Lower leg skin (tissue), 4 donors: ENCODE measurements at regions not wholly inside any gene's neighbourhood (a gene's known extent, or its start where the extent isn't known, plus 50 kb on each side); places are given as distances from the start of the nearest gene placed in this dataset.

Source experiments
- DNase-seq, 2 donors: peaks; one replicate each; pipeline ENCODE4 v3.0.0-alpha.2; 2019; ENCODE audit warnings: low spot score in 2 of 2
- H3K4me3 ChIP-seq: fragments of 200-600 bp; sonication (generic); 2 replicates; pipeline ENCODE4 v1.5.1; 2017; ENCODE audit warnings: mild to moderate bottlenecking, low read depth; ENCODE audit not compliant: poor library complexity, severe bottlenecking
- POLR2A ChIP-seq, 2 donors: fragments of 450-650 bp; IDR thresholded peaks; one replicate each; pipeline ENCODE4 v1.6.1; 2016 to 2017; ENCODE audit warnings: antibody characterized with exemption in 2 of 2, mild to moderate bottlenecking in 1 of 2, moderate library complexity in 1 of 2
- WGBS, 2 donors: methylation state at CpG; one replicate each; pipeline ENCODE4 v1.1.5; 2018; 5-methylcytosine and 5-hydroxymethylcytosine counted together
- intact Hi-C: fragments of 100-400 bp; cut with DNase I; formaldehyde crosslinking; loops from one replicate; pipeline ENCODE4 v1.15.0; 2023; ENCODE audit warnings: low total_unique reads
- TF ChIP-seq, protein P1 (sequence below), 3 donors: fragments of 450-650 bp; IDR thresholded peaks; one replicate each; pipeline ENCODE4 v1.5.1; 2016; ENCODE audit warnings: antibody characterized with exemption in 3 of 3, mild to moderate bottlenecking in 3 of 3, moderate library complexity in 2 of 3

GRCh38 chr3:177731644-177732268, 534.5 kb upstream of the TBL1XR1 start:
- intact Hi-C loops = no loop called here
- WGBS, 2 donors = 85 to 90% methylated on average over 3 of the region's 3 CpGs
- no peak for DNase-seq
- H3K4me3 ChIP-seq = no peak overlapping the region
- TF ChIP-seq POLR2A (IDR thresholded peaks at IDR 0.05) = no peak
- TF ChIP-seq, protein P1, sequence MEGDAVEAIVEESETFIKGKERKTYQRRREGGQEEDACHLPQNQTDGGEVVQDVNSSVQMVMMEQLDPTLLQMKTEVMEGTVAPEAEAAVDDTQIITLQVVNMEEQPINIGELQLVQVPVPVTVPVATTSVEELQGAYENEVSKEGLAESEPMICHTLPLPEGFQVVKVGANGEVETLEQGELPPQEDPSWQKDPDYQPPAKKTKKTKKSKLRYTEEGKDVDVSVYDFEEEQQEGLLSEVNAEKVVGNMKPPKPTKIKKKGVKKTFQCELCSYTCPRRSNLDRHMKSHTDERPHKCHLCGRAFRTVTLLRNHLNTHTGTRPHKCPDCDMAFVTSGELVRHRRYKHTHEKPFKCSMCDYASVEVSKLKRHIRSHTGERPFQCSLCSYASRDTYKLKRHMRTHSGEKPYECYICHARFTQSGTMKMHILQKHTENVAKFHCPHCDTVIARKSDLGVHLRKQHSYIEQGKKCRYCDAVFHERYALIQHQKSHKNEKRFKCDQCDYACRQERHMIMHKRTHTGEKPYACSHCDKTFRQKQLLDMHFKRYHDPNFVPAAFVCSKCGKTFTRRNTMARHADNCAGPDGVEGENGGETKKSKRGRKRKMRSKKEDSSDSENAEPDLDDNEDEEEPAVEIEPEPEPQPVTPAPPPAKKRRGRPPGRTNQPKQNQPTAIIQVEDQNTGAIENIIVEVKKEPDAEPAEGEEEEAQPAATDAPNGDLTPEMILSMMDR (IDR thresholded peaks at IDR 0.05) = no peak

DNA sequence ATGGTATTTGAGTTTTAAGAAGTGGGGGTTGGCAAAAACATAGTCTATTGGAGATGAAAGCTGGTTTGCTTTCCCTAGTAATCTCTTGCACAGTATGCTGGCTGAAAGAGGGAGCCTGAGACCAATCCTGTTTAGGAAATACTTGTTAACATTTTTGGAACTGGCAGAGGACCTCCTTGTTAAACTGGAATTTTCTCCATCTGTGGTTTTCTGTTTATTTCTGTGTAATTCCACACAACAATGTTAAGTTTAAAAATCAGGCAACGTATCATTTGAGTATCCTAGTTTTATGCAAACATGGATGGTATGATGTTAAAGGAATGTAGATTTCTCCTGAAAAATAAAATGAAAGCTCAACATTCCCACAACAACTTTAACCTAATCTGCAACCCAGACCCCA, 536.0 kb upstream of the TBL1XR1 start:
- WGBS, 2 donors = 73 to 83% methylated on average over 1 of the region's 1 CpG
- TF ChIP-seq, protein P1 (IDR thresholded peaks at IDR 0.05) = no peak
- no peak for TF ChIP-seq POLR2A (IDR thresholded peaks at IDR 0.05)
- DNase-seq = no peak
- intact Hi-C loops = no loop called here
- no peak overlapping the region for H3K4me3 ChIP-seq

- intact Hi-C loops = no loop called here
- TF ChIP-seq POLR2A (IDR thresholded peaks at IDR 0.05) = no peak
- TF ChIP-seq, protein P1 (IDR thresholded peaks at IDR 0.05) = no peak
- DNase-seq = no peak
- 95 to 98% methylated on average over 2 of the region's 2 CpGs for WGBS, 2 donors
- no peak overlapping the region for H3K4me3 ChIP-seq
These were observed 536.7 kb upstream of the TBL1XR1 start for GRCh38 chr3:177733936-177734335.

- no peak for DNase-seq
- TF ChIP-seq, protein P1 (IDR thresholded peaks at IDR 0.05) = no peak
- TF ChIP-seq POLR2A (IDR thresholded peaks at IDR 0.05) = no peak
- 83 to 89% methylated on average over 2 of the region's 2 CpGs for WGBS, 2 donors
- H3K4me3 ChIP-seq = no peak overlapping the region
- intact Hi-C loops = no loop called here
These were observed 538.1 kb upstream of the TBL1XR1 start for GRCh38 chr3:177735431-177735830.

DNA sequence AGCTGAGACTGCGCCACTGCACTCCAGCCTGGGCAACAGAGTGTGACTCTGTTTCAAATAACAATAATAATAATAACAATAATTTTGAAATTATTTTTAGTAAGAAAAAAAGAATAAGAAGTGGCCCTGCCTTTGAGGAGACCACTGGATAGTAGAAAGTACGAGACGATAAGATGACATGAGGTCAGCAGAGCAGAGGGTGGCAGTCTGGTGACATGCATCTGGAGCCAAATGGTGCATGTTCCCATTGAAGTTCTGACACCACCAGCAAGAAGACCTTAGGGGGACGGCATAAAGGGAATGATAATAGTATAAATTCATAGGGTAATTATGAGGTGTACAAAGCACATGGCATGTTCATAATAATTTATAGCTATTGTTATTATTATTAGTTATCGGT, 542.2 kb upstream of the TBL1XR1 start:
- intact Hi-C loops = no loop called here
- no peak overlapping the region for H3K4me3 ChIP-seq
- DNase-seq = no peak
- WGBS, 2 donors = 94 to 96% methylated on average over 5 of the region's 5 CpGs
- TF ChIP-seq, protein P1 (IDR thresholded peaks at IDR 0.05) = no peak
- TF ChIP-seq POLR2A (IDR thresholded peaks at IDR 0.05) = no peak

- no peak overlapping the region for H3K4me3 ChIP-seq
- no peak for TF ChIP-seq POLR2A (IDR thresholded peaks at IDR 0.05)
- TF ChIP-seq, protein P1 (IDR thresholded peaks at IDR 0.05) = no peak
- WGBS, 2 donors = 87 to 88% methylated on average over 3 of the region's 3 CpGs
- intact Hi-C loops = no loop called here
- DNase-seq = no peak
These were observed 543.0 kb upstream of the TBL1XR1 start for GRCh38 chr3:177740254-177740653.
